GM23338 (cell line): ENCODE measurements at regions not wholly inside any gene's neighbourhood (a gene's known extent, or its start where the extent isn't known, plus 50 kb on each side); places are given as distances from the start of the nearest gene placed in this dataset.

Experiments used
- CREB1 ChIP-seq: fragments of 250-450 bp; sonication (Bioruptor Pico); IDR thresholded peaks from 2 replicates; pipeline ENCODE4 v1.5.0; 2020; ENCODE audit warnings: low read depth, mild to moderate bottlenecking, moderate library complexity
- EZH2 ChIP-seq: fragments of 200-600 bp; sonication (generic); IDR thresholded peaks from one replicate; pipeline ENCODE4 v1.8.0; 2017; ENCODE audit warnings: antibody characterized with exemption, mild to moderate bottlenecking, low read depth; ENCODE audit not compliant: unreplicated experiment
- POLR2AphosphoS5 ChIP-seq: IDR thresholded peaks from 2 replicates; pipeline ENCODE4 v1.6.1; 2016; ENCODE audit warnings: antibody characterized with exemption, low read depth
- ZNF114 ChIP-seq: fragments of 250-450 bp; sonication (Bioruptor Pico); IDR thresholded peaks from 2 replicates; pipeline ENCODE4 v1.5.0; 2020; ENCODE audit warnings: mild to moderate bottlenecking, moderate library complexity
- TF ChIP-seq, protein P1 (sequence below), 2 experiments: fragments of 200-600 bp in 1 of 2; sonication (generic) in 1 of 2; conservative IDR thresholded peaks; 2 replicates each; pipeline versions ENCODE4 v1.5.1 to v1.6.1; 2016 to 2017; ENCODE audit warnings: antibody characterized with exemption in 2 of 2, low read depth in 2 of 2, mild to moderate bottlenecking in 2 of 2, moderate library complexity in 1 of 2
- TF ChIP-seq, protein P2 (sequence below): IDR thresholded peaks from one replicate; pipeline ENCODE4 v1.6.1; 2018; ENCODE audit warnings: antibody characterized with exemption; ENCODE audit not compliant: unreplicated experiment

DNA sequence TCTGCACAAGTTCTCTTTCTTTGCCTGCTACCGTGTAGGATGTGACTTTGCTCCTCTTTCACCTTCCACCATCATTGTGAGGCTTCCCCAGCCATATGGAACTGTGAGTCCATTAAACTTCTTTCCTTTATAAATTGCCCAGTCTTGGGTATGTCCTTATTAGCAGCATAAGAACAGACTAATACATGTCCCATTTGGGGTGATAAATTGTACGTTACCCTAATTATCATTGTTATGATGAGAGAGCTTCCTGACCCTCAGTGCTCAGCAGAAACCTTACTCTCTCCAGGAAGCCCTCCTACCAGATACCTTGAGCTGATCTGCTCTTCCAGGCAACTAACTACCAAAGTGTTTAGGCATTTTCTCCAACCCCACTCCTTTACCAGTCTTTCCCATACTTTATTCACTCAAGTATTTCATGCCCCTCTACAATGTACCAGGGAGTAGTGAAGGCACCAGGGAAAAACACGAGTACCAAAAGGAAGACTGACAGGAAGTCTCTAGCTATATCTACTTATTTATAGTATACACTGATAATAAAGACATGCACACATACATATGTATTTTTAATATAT lies 196.2 kb downstream of the MYCN start:
- TF ChIP-seq, protein P1, sequence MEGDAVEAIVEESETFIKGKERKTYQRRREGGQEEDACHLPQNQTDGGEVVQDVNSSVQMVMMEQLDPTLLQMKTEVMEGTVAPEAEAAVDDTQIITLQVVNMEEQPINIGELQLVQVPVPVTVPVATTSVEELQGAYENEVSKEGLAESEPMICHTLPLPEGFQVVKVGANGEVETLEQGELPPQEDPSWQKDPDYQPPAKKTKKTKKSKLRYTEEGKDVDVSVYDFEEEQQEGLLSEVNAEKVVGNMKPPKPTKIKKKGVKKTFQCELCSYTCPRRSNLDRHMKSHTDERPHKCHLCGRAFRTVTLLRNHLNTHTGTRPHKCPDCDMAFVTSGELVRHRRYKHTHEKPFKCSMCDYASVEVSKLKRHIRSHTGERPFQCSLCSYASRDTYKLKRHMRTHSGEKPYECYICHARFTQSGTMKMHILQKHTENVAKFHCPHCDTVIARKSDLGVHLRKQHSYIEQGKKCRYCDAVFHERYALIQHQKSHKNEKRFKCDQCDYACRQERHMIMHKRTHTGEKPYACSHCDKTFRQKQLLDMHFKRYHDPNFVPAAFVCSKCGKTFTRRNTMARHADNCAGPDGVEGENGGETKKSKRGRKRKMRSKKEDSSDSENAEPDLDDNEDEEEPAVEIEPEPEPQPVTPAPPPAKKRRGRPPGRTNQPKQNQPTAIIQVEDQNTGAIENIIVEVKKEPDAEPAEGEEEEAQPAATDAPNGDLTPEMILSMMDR (conservative IDR thresholded peaks at IDR 0.05; ENCODE audit: low read depth in 2 of 2) = no peak
- TF ChIP-seq, protein P2, sequence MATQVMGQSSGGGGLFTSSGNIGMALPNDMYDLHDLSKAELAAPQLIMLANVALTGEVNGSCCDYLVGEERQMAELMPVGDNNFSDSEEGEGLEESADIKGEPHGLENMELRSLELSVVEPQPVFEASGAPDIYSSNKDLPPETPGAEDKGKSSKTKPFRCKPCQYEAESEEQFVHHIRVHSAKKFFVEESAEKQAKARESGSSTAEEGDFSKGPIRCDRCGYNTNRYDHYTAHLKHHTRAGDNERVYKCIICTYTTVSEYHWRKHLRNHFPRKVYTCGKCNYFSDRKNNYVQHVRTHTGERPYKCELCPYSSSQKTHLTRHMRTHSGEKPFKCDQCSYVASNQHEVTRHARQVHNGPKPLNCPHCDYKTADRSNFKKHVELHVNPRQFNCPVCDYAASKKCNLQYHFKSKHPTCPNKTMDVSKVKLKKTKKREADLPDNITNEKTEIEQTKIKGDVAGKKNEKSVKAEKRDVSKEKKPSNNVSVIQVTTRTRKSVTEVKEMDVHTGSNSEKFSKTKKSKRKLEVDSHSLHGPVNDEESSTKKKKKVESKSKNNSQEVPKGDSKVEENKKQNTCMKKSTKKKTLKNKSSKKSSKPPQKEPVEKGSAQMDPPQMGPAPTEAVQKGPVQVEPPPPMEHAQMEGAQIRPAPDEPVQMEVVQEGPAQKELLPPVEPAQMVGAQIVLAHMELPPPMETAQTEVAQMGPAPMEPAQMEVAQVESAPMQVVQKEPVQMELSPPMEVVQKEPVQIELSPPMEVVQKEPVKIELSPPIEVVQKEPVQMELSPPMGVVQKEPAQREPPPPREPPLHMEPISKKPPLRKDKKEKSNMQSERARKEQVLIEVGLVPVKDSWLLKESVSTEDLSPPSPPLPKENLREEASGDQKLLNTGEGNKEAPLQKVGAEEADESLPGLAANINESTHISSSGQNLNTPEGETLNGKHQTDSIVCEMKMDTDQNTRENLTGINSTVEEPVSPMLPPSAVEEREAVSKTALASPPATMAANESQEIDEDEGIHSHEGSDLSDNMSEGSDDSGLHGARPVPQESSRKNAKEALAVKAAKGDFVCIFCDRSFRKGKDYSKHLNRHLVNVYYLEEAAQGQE = no peak
- TF ChIP-seq EZH2 = no peak
- no peak for TF ChIP-seq ZNF114
- no peak for TF ChIP-seq POLR2AphosphoS5
- TF ChIP-seq CREB1 (CRISPR knock-in tag) = no peak
